ENCODE measurements at regions not wholly inside any gene's neighbourhood (a gene's known extent, or its start where the extent isn't known, plus 50 kb on each side); places are given as distances from the start of the nearest gene placed in this dataset.

DNA sequence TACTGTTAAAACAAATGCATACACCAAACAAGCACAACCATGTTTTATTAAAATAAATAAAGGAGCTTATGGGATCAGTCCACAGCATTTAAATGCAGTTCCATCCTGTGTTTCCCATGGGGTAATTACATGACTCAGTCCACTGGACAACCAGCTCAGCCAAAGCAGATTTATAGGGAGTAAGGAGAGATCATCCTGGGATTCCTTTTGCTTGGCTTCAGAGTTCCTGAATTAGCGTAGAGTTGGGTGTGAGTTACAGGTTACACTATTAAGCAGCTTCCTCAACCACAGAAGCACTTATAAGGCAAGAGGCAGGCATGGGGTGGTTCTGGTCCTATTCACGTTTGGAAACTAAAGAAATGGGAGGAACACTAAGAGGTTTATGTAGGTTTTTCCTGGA is 381.1 kb upstream of the ACTBL2 start:
- no peak for DNase-seq (ENCODE audit: low read depth in 4 of 4, low spot score in 3 of 4)

DNA sequence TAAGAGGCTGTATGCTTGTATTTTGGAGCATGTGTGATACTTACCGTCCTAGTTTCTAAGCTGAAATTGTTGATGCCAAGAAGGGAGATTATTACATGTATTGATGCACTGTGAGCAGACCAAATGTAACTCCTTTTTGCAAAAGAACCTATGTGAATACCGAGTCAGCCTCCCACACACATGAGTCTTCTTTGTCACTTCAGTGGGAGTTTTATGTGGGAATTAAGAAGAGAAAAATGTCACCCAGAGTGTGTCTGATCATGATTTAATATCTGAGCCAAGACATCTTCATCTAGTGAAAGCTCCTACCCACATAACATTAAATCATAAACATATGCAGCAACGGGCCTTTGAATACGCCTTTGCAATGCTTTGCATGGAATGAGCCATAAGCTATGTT is 380.3 kb upstream of the ACTBL2 start:
- DNase-seq (ENCODE audit: low read depth in 4 of 4, low spot score in 3 of 4), result no peak

- DNase-seq (ENCODE audit: low read depth in 4 of 4, low spot score in 3 of 4), result no peak
Measured at GRCh38 chr5:57862471-57862911, 379.9 kb upstream of the ACTBL2 start.

DNA sequence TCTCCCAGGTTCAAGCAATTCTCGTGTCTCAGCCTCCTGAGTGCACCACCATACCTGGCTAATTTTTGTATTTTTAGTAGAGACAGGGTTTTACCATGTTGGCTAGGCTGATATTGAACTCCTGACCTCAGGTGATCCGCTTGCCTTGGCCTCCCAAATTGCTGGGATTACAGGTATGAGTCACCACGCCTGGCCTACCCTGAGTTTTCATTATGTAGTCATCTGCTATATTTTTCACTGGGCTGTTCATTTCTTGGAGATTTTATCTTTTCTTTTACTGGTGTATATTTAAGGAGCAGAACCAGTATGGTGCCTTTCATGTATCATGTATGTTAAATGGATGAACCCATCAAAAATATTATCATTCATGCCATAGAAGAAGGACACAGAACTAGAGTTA is 377.0 kb upstream of the ACTBL2 start:
- no peak for DNase-seq (ENCODE audit: low read depth in 4 of 4, low spot score in 3 of 4)

DNA sequence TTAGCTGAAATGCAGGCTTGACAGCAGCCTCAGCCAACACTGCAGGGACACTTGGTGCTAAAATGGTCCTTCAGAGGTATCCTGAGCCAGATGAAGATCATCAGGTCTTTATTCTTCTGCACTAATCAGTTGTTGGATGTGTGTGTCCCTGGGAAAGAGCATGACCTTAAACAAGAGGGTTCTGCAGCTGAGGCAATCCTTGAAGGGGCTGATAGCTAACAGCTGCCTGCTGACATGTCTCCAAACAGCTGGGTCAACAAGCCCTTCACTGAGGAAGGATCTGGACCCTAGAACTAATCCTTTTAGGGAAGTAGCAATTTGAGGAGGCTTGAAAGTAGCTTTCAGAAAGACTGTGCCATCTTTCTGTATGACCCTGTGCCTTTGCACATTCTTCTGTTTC is 376.3 kb upstream of the ACTBL2 start:
- peak in 3 of 4 donors; percentile 13 to 44 (median 36) for DNase-seq (ENCODE audit: low read depth in 4 of 4, low spot score in 3 of 4)

DNA sequence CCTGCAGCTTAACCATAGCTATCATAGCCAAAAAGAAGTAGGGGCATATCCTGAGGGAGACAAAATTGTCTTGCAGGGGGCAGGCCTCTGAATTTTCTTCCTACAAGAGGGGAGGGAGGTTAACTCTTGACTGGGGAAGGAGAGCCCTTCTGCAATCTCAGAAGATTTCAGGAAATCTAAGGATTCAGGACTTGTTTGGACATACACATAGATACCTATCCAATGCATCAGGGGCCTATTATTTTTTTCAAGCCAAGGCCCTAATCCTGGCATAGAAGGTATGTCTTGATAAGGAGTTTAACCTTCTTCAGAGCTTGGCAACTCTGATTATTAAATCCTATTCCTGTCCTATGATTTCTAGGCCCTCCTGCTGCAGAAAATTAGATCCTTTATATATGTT is 375.1 kb upstream of the ACTBL2 start:
- DNase-seq (ENCODE audit: low read depth in 4 of 4, low spot score in 3 of 4), result no peak

DNA sequence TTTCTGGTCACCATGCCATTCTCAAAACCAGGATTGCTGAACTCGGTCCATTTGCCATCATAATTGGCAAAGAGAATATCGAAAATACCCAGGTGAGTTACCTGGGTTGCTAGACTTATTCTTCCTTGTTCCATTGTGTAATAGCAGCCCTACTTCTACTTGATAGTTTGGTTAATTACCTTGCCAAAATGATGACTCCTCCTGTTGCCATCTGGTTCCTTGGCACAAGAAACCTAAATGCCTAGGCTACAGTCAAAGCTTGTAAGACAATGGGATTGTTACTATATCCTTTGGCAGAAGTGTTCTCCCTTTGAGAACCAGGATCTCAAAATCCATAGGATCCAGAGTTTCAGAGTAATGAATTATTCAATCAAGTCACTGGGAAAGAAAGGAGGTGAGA is 373.2 kb upstream of the ACTBL2 start:
- no peak for DNase-seq (ENCODE audit: low read depth in 4 of 4, low spot score in 3 of 4)

DNA sequence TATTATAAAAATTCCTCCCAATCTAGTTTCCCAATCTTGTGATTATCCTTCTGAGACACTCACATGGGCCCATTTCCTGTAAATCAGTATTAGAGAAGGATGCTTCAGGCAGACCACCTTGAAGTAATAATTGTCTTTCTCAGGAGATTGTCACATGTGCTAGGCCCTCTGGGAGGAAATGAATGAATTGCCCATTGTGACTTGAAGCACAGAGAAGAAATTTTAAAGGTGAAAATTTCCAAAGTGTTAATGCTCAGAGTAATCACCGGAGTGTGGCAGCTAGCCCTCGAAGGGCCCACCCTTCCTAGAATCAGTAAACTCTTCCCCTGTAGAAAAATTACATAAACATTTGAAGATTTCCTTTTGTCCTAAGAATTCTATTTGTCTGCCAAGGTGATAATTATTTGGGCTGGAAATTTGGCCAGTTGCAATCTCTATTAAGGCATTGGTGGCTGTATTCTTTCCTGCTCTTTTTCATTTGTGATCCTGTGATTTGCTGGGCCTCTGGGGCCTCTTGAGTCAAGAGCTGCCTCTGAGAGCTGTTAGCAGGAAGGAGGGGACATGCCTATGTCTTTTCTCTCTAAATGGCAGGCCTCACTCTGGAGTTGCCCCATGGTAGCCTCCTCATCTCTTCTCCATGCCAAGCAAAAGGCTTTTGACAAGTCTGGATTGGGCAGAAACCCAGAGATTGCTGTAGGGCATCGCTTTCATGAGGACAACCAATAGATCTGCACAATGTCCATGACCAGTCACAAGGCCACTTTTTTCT is 371.5 kb upstream of the ACTBL2 start:
- no peak for DNase-seq (ENCODE audit: low read depth in 4 of 4, low spot score in 3 of 4)

DNA sequence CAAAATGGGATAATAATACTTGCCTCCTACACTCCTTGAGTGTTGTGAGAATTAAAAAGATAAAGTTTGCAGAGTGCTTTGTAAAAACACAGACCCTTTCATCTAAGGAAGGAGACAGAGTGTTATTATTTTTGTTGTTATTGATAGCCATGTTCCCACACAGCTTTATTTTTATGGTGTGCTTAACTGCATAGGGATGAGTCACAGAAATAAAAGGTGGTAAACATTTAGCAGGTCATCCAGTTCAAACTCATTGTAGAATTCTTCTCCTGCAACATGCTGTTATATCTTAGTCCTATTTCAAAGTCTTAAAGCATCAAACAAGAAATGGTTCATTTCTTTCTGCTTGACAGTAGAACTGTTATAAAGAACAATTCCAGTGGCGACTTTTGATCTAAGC is 367.5 kb upstream of the ACTBL2 start:
- DNase-seq (ENCODE audit: low read depth in 4 of 4, low spot score in 3 of 4), result no peak

DNA sequence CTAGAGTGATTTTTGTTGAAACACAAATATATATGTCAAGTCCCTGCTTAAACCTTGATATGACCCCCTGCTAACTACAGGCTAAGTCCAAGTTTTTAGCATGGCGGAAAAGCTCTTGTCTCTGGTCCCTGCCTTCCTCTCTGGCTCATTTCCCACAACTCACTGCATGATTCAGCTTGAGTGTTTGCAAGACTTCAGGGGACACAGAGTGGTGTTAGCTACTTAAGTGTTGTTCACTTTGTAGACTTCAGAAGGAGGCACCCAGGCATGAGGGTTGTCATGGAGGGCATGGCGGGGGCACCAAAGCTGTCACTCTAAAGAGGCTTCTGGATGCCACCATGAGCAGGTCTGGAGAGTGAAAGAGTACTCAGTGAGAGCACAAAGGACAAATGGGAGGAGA is 362.4 kb upstream of the ACTBL2 start:
- no peak for DNase-seq (ENCODE audit: low read depth in 4 of 4, low spot score in 3 of 4)

DNA sequence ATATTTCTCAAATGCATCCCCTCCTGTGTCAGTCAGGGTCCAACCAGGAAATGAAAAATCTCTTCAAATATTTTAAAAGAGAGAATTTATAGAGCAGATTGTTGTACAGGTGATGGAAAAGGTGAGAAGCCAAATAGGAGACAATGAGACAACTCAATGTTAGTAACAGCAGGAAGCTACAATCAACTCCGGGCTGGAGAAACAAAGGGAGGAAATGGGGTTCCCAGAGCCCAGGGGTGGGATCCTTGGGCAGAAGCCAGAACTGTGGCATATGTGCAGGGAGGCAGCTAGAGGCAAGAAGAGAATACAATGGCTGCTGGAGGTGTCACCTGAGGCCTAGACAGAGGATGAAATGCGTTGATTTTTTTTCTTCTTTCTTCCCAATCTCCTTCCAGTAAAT is 361.8 kb upstream of the ACTBL2 start:
- no peak for DNase-seq (ENCODE audit: low read depth in 4 of 4, low spot score in 3 of 4)

DNA sequence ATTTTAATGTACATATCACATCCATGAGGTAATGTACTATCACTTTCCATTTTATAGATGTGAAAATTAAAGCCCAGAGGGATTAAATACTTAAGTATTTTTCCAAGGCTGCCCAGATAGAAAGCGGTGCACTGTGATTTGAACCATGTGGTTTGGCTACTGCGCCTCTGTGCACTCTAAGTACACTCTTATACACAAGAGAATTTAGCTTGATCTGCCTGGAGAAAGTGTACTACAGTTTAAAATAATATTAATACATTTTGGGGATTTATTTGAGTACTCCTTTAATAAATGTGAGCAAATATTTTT is 360.4 kb upstream of the ACTBL2 start:
- no peak for DNase-seq (ENCODE audit: low read depth in 4 of 4, low spot score in 3 of 4)

DNA sequence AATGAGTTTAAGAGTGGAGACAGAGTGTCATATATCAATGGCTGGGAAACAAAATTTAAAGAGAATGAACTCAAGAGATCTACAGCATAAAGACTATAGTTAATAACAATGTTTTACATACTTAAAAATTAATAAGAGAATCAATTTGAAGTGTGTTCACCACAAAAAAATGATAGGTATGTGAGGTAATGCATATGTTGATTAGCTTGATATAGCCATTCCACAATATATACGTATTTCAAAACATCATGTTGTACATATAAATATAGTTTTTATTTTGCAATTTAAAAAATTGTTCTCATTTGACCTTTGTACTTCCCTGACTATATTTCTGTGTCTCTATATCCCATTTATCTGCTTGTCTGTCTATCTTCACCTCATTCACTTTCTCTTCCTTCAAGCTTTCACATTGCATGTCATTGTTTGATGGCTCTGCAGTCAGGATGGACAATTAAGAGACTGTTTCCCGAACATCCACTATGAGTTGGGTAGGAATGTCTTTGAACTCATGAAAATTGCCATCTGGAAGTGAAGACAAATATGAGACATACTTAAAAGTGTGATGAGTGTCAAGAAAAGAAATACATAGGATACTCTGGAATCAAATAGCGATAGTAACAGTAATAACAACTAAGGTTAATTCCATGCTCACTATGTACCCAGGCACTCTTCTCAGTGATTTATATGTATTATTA is 359.9 kb upstream of the ACTBL2 start:
- no peak for DNase-seq (ENCODE audit: low read depth in 4 of 4, low spot score in 3 of 4)

DNA sequence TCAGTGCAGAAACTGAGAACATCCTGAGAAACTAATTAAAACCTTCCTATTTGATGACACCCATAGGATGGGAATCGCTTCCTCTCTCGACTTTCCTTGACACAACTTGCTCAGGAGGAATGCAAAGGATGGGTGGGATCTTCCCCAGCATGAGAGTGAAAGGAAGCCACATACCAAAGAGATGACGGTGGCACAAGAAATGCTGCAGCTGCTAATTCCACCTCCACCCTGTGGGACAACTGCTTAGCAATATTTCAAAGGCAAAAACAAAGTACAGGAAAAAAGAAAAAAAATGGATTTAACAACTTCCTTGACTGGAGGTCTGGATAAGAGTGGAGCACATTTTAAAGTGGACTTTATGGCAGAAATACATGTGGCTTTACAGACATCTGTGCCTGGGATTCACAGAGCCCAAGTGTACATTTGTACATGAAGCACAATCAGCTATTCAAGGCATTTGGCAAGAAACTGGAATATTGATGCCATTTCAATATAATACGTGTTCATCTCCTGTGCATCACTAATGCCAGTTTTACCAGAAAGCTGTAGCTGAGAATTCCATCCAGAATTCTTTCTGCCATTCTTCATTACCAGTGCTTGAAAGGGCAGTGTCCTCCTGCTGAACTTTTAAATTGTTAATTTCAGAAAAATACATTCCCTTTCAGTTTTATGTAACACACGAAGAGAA is 359.2 kb upstream of the ACTBL2 start:
- peak in 1 of 4 donors; percentile 33 for DNase-seq (ENCODE audit: low read depth in 4 of 4, low spot score in 3 of 4)

- DNase-seq (ENCODE audit: low read depth in 4 of 4, low spot score in 3 of 4), result no peak
Measured at GRCh38 chr5:57839437-57840079, 356.9 kb upstream of the ACTBL2 start.

GRCh38 chr5:57839025-57839424 is 356.4 kb upstream of the ACTBL2 start:
- no peak for DNase-seq (ENCODE audit: low read depth in 4 of 4, low spot score in 3 of 4)

GRCh38 chr5:57836921-57837320 is 354.3 kb upstream of the ACTBL2 start:
- no peak for DNase-seq (ENCODE audit: low read depth in 4 of 4, low spot score in 3 of 4)

DNA sequence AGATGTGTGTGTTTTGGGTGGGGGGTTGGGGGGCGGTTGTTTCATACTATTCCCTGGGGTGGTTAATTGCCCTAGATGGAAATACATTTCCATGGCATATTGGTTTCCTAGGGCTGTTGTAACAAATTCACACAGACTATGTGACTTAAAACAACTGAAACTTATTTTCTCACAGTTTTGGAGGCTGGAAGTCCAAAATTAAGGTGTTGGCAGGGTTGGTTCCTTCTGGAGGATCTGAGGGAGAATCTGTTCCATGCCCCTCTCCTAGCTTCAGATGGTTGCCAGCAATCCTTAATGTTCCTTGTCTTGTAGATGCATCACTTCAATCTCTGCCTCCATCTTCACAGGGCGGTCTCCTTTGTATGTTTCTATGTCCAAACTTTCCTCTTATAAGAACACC is 353.7 kb upstream of the ACTBL2 start:
- DNase-seq (ENCODE audit: low read depth in 4 of 4, low spot score in 3 of 4), result no peak

DNA sequence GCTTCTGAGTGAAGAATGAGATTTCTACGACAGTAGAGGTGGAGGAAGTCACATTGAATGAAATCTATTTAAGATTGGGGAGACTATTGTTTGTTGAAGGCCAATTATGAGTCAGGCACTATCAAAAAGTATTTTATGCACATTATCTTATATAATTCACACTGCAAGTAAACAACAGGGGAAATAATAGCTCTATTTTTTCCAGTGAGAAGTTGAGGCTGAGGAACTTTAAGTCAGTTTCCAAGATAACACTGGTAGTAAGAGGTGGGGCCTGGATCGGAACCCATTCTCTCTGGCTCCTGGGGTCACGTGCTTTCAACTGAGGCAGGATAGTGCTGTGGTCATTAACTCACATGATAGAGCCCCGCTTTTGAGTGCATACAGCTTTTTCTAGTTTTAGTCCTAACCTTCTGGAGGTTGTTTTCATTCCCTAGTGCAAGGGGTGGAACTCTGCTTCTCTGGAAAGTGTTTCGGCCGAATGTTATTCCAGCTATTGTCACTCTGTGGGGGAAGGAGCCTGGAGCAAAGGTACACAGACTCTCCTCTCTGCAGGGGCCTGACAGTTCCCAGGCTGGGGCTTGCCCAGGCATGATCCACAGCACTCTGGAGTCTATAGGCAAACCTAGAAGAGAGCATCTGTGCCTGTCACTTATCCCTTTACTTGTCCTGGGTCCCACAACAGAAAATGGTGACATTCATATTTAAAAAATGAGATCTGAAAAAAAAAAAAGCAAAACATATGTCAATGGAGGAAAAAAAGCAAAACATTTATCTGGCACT is 352.4 kb upstream of the ACTBL2 start:
- DNase-seq (ENCODE audit: low read depth in 4 of 4, low spot score in 3 of 4), result no peak

DNA sequence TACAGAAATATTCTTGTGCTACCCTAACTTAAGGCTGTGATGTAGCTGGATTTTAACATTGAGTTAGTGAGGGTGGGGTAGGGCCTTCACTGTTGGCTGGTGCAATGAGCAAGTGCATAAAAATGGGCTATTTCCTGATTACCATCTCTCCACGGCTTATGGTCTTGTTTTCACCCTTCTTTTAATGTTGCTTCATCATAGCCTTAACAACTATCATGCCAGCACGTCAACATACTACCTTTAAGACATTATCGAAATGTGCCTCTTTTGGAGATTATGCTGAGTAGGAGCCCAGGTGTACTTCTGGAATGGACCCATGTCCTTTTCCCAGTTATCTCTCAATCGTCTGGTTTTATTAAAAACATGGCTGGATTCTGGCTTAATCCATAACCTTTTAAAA is 350.9 kb upstream of the ACTBL2 start:
- no peak for DNase-seq (ENCODE audit: low read depth in 4 of 4, low spot score in 3 of 4)

DNA sequence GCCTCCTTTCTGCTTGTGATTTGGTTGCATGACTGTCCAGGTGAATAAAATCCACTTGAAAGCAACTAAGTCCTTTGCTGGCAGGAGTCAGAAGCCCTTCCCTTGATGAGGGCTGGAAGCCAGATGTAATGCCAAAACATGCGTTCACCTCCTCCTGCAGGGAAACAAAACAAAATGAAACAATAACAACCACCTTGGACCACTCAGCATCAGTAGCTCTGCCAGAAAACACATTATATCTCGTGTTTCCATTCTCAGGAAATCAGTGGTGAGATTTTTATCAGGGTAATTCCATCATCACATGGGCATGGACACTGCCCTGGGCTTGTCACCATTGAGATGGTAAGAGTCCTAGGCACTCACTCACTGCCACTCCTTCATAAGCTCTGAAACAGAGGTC is 350.3 kb upstream of the ACTBL2 start:
- no peak for DNase-seq (ENCODE audit: low read depth in 4 of 4, low spot score in 3 of 4)
